Caco-2 (cell line): ENCODE measurements at regions not wholly inside any gene's neighbourhood (a gene's known extent, or its start where the extent isn't known, plus 50 kb on each side); places are given as distances from the start of the nearest gene placed in this dataset.

Experiments used
- BruUV-seq: library from RNA; stranded (reverse); fragments of 400-500 nt; replicated peaks from 2 replicates; lab custom pipeline; 2021; lab: Mats Ljungman, UMichigan
- CTCF ChIA-PET: fragments of 300-600 bp; sonication (Branson Sonifier 250); formaldehyde crosslinking; loops from one replicate; lab custom pipeline; 2022; ENCODE audit warnings: antibody characterized with exemption; lab: Charles Lee
- POLR2A ChIA-PET: fragments of 300-600 bp; sonication (Branson Sonifier 250); formaldehyde crosslinking; loops from one replicate; lab custom pipeline; 2022; ENCODE audit warnings: antibody characterized with exemption; lab: Charles Lee
- DNase-seq, 2 experiments: peaks; one replicate each; pipeline versions ENCODE4 v3.0.0 to v3.0.0-alpha.2; 2020 to 2022
- H3K27me3 ChIP-seq: replicated peaks from 2 replicates; pipeline ENCODE4 v1.6.0; 2011; ENCODE audit warnings: low read length; ENCODE audit not compliant: control insufficient read depth, insufficient read depth
- H3K36me3 ChIP-seq: 2 replicates; pipeline ENCODE4 v1.5.1; 2011; ENCODE audit warnings: low read length; ENCODE audit not compliant: control insufficient read depth, insufficient read depth
- H3K4me1 ChIP-seq: fragments of 250-450 bp; sonication (Bioruptor Pico); 2 replicates; pipeline ENCODE4 v1.5.1; 2020; ENCODE audit warnings: mild to moderate bottlenecking
- H3K4me3 ChIP-seq: 2 replicates; pipeline ENCODE4 v1.5.1; 2011; ENCODE audit warnings: low read depth, mild to moderate bottlenecking, control low read depth, low read length
- H3K9me3 ChIP-seq: fragments of 250-450 bp; sonication (Bioruptor Pico); 2 replicates; pipeline ENCODE4 v1.5.1; 2020; ENCODE audit warnings: mild to moderate bottlenecking, moderate library complexity
- H3K27ac Mint-ChIP-seq: one replicate; pipeline ENCODE4 v1.8.0; 2022; ENCODE audit warnings: mixed read lengths; ENCODE audit not compliant: unreplicated experiment
- H3K27me3 Mint-ChIP-seq: one replicate; pipeline ENCODE4 v1.8.0; 2022; ENCODE audit warnings: mixed read lengths; ENCODE audit not compliant: insufficient read depth, unreplicated experiment
- H3K36me3 Mint-ChIP-seq: one replicate; pipeline ENCODE4 v1.8.0; 2022; ENCODE audit warnings: mild to moderate bottlenecking, mixed read lengths; ENCODE audit not compliant: insufficient read depth, unreplicated experiment
- H3K4me1 Mint-ChIP-seq: one replicate; pipeline ENCODE4 v1.8.0; 2022; ENCODE audit warnings: low read depth, mixed read lengths; ENCODE audit not compliant: unreplicated experiment
- H3K4me3 Mint-ChIP-seq: one replicate; pipeline ENCODE4 v1.8.0; 2022; ENCODE audit warnings: mild to moderate bottlenecking, moderate library complexity, mixed read lengths; ENCODE audit not compliant: unreplicated experiment
- H3K9me3 Mint-ChIP-seq: one replicate; pipeline ENCODE4 v1.8.0; 2022; ENCODE audit warnings: mixed read lengths; ENCODE audit not compliant: unreplicated experiment
- intact Hi-C: fragments of 100-400 bp; cut with micrococcal nuclease; formaldehyde crosslinking; loops from one replicate; pipeline ENCODE4 v1.10.0; 2022; ENCODE audit not compliant: unreplicated experiment
- TF ChIP-seq, protein P1 (sequence below), 2 experiments: fragments of 200-600 bp in 1 of 2; IDR thresholded peaks; 1 replicate in 1 of 2; 2 replicates in 1 of 2; pipeline versions ENCODE4 v1.5.1 to v1.8.0; 2011 to 2022; ENCODE audit warnings: antibody characterized with exemption in 1 of 2, control low read depth in 1 of 2, inconsistent platforms in 1 of 2, low read depth in 1 of 2, low read length in 1 of 2, mild to moderate bottlenecking in 1 of 2, moderate library complexity in 1 of 2; ENCODE audit not compliant: insufficient read depth in 1 of 2, severe bottlenecking in 1 of 2, unreplicated experiment in 1 of 2

GRCh38 chr2:226123300-226123699, 676.3 kb downstream of the IRS1 start:
- Mint-ChIP-seq H3K9me3 (peaks cover 10% of the 10 kb centered on the region), H3K27me3 (no peaks in the 10 kb centered on the region), H3K36me3 (no peaks in the 10 kb centered on the region), H3K27ac (no peak overlapping the region), H3K4me1 (peaks cover 10% of the 10 kb centered on the region), H3K4me3 (no peak overlapping the region)
- intact Hi-C loops = no loop called here
- DNase-seq = no peak
- no peak overlapping the region for H3K4me3 ChIP-seq
- CTCF ChIA-PET = no interaction called here
- no peaks in the 10 kb centered on the region for H3K36me3 ChIP-seq
- BruUV-seq = no TSS peak
- no peaks in the 10 kb centered on the region for H3K9me3 ChIP-seq
- POLR2A ChIA-PET = no interaction called here
- H3K4me1 ChIP-seq = 0 out of 2 replicates have a peak, but pooled peaks cover 3% of the 10 kb centered on the region
- TF ChIP-seq, protein P1, sequence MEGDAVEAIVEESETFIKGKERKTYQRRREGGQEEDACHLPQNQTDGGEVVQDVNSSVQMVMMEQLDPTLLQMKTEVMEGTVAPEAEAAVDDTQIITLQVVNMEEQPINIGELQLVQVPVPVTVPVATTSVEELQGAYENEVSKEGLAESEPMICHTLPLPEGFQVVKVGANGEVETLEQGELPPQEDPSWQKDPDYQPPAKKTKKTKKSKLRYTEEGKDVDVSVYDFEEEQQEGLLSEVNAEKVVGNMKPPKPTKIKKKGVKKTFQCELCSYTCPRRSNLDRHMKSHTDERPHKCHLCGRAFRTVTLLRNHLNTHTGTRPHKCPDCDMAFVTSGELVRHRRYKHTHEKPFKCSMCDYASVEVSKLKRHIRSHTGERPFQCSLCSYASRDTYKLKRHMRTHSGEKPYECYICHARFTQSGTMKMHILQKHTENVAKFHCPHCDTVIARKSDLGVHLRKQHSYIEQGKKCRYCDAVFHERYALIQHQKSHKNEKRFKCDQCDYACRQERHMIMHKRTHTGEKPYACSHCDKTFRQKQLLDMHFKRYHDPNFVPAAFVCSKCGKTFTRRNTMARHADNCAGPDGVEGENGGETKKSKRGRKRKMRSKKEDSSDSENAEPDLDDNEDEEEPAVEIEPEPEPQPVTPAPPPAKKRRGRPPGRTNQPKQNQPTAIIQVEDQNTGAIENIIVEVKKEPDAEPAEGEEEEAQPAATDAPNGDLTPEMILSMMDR (IDR thresholded peaks at IDR 0.05; ENCODE audit: insufficient read depth in 1 of 2, low read depth in 1 of 2, low read length in 1 of 2, severe bottlenecking in 1 of 2, unreplicated experiment in 1 of 2) = no peak
- H3K27me3 ChIP-seq = no peaks in the 10 kb centered on the region

- no TSS peak for BruUV-seq
- Histone ChIP-seq H3K4me3 (no peak overlapping the region), H3K27me3 (no peaks in the 10 kb centered on the region), H3K36me3 (no peaks in the 10 kb centered on the region), H3K4me1 (0 out of 2 replicates have a peak, but pooled peaks cover 4% of the 10 kb centered on the region), H3K9me3 (no peaks in the 10 kb centered on the region)
- H3K27me3 Mint-ChIP-seq = no peaks in the 10 kb centered on the region
- ChIA-PET CTCF (no interaction called here), POLR2A (no interaction called here)
- H3K36me3 Mint-ChIP-seq = no peaks in the 10 kb centered on the region
- no peak for DNase-seq
- no peak overlapping the region for H3K27ac Mint-ChIP-seq
- peaks cover 10% of the 10 kb centered on the region for H3K4me1 Mint-ChIP-seq
- TF ChIP-seq, protein P1 (IDR thresholded peaks at IDR 0.05; ENCODE audit: insufficient read depth in 1 of 2, low read depth in 1 of 2, low read length in 1 of 2, severe bottlenecking in 1 of 2, unreplicated experiment in 1 of 2) = no peak
- H3K4me3 Mint-ChIP-seq = no peak overlapping the region
- intact Hi-C loops = no loop called here
- H3K9me3 Mint-ChIP-seq = peaks cover 10% of the 10 kb centered on the region
These were observed 677.6 kb downstream of the IRS1 start for GRCh38 chr2:226122041-226122440.

DNA sequence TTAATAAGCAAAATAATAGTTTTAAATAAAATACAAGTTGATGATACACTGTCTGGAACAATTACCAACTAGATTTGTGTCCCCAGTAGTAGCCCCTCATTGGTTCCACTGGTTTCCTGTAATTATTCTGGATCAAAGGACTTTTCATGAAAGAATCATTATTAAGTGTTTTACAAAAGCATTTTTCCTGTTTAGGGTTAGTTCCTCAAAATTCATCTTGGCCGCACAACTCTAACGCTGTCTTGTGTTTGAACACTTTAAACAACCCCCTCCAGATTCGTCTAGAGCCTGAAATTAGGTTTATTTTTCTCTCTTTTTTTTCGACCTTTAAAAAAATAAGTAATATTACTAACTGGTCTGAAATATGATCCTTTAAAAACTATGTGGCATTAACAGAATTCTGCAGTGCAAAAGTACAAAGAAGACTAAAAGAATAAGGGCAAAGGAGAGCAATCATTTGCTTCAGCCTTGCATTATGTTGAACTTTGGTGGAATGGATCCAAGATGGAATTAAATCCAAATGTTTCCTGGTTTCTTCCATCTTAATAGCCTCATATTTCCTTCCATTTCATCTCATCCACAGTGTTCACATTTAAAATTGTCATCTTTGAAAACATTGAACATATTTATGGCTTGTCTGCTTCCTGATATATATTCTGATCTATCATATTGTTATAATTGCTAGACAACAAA, 678.4 kb downstream of the IRS1 start:
- peaks cover 7% of the 10 kb centered on the region for H3K4me1 ChIP-seq

More for the DNA sequence above, 678.4 kb downstream of the IRS1 start:
- no peak overlapping the region for H3K4me3 ChIP-seq
- CTCF ChIA-PET = no interaction called here
- H3K9me3 Mint-ChIP-seq = peaks cover 10% of the 10 kb centered on the region
- H3K4me3 Mint-ChIP-seq = no peak overlapping the region
- no peaks in the 10 kb centered on the region for H3K36me3 Mint-ChIP-seq
- H3K27me3 ChIP-seq = no peaks in the 10 kb centered on the region
- H3K27ac Mint-ChIP-seq = no peak overlapping the region
- H3K9me3 ChIP-seq = peaks cover 5% of the 10 kb centered on the region; the same call in 1 of the 2 replicates
- no peaks in the 10 kb centered on the region for H3K27me3 Mint-ChIP-seq
- H3K36me3 ChIP-seq = no peaks in the 10 kb centered on the region
- TF ChIP-seq, protein P1 (IDR thresholded peaks at IDR 0.05; ENCODE audit: insufficient read depth in 1 of 2, low read depth in 1 of 2, low read length in 1 of 2, severe bottlenecking in 1 of 2, unreplicated experiment in 1 of 2) = no peak
- intact Hi-C loops = no loop called here
- no TSS peak for BruUV-seq
- peaks cover 10% of the 10 kb centered on the region for H3K4me1 Mint-ChIP-seq
- DNase-seq = no peak
- POLR2A ChIA-PET = no interaction called here
